Transverse colon (tissue), 4 donors: ENCODE measurements at regions not wholly inside any gene's neighbourhood (a gene's known extent, or its start where the extent isn't known, plus 50 kb on each side); places are given as distances from the start of the nearest gene placed in this dataset.

ENCODE experiments used
- DNase-seq: peaks from one replicate; pipeline ENCODE4 v3.0.0-alpha.2; 2019
- H3K27ac ChIP-seq, 4 donors: fragments of 200-600 bp; sonication (generic); 2 replicates each; pipeline ENCODE4 v1.5.1; 2016 to 2018; ENCODE audit warnings: inconsistent platforms in 4 of 4
- H3K27me3 ChIP-seq: fragments of 200-600 bp; sonication (generic); 2 replicates; pipeline ENCODE4 v1.5.1; 2017; ENCODE audit warnings: inconsistent platforms
- H3K36me3 ChIP-seq, 4 donors: fragments of 200-600 bp; sonication (generic); 2 replicates each; pipeline ENCODE4 v1.5.1; 2017 to 2019; ENCODE audit warnings: inconsistent platforms in 4 of 4
- H3K4me1 ChIP-seq, 4 donors: fragments of 200-600 bp; sonication (generic); 2 replicates each; pipeline ENCODE4 v1.5.1; 2017 to 2020; ENCODE audit warnings: inconsistent platforms in 4 of 4
- H3K4me3 ChIP-seq, 4 donors: fragments of 200-600 bp; sonication (generic); 1 replicate in 1 of 4; 2 replicates in 3 of 4; pipeline versions ENCODE4 v1.5.1 to v1.6.1; 2017 to 2019; ENCODE audit warnings: inconsistent platforms in 4 of 4
- H3K9me3 ChIP-seq, 2 donors: fragments of 200-600 bp; sonication (generic); 2 replicates each; pipeline ENCODE4 v1.5.1; 2017 to 2019; ENCODE audit warnings: inconsistent platforms in 2 of 2
- EP300 ChIP-seq: sonication (generic); formaldehyde crosslinking; IDR thresholded peaks from one replicate; pipeline ENCODE4 v1.6.1; 2017; ENCODE audit warnings: antibody characterized with exemption, low read depth
- POLR2A ChIP-seq: fragments of 450-650 bp; IDR thresholded peaks from one replicate; pipeline ENCODE4 v1.6.1; 2016; ENCODE audit warnings: antibody characterized with exemption, mild to moderate bottlenecking, moderate library complexity
- POLR2AphosphoS5 ChIP-seq, 3 donors: sonication (generic); formaldehyde crosslinking; IDR thresholded peaks; one replicate each; pipeline ENCODE4 v1.6.1; 2016; ENCODE audit warnings: antibody characterized with exemption in 3 of 3
- WGBS, 2 donors: methylation state at CpG; one replicate each; pipeline ENCODE4 v1.1.5; 2018; ENCODE audit warnings: low coverage in 1 of 2; 5-methylcytosine and 5-hydroxymethylcytosine counted together
- in situ Hi-C, 4 donors: fragments of 200-750 bp; cut with MboI; loops; one replicate each; pipeline versions ENCODE4 v1.15.0 to v1.15.1; 2017; ENCODE audit warnings: low sequenced_read_pairs in 3 of 4, low pct_ligation_motif_present in 1 of 4, low pct_unique_long_range_greater_than_20kb in 1 of 4
- intact Hi-C: fragments of 100-400 bp; cut with DNase I; formaldehyde crosslinking; loops from one replicate; pipeline ENCODE4 v1.15.1; 2023; ENCODE audit warnings: low total_unique reads
- TF ChIP-seq, protein P1 (sequence below), 5 experiments: fragments of 200-600 bp in 3 of 5; fragments of 450-650 bp in 2 of 5; sonication (generic) in 3 of 5; IDR thresholded peaks; 1 replicate in 2 of 5; 2 replicates in 3 of 5; pipeline ENCODE4 v1.5.1; 2016 to 2017; ENCODE audit warnings: antibody characterized with exemption in 5 of 5, inconsistent platforms in 3 of 5, mild to moderate bottlenecking in 2 of 5, moderate library complexity in 1 of 5

DNA sequence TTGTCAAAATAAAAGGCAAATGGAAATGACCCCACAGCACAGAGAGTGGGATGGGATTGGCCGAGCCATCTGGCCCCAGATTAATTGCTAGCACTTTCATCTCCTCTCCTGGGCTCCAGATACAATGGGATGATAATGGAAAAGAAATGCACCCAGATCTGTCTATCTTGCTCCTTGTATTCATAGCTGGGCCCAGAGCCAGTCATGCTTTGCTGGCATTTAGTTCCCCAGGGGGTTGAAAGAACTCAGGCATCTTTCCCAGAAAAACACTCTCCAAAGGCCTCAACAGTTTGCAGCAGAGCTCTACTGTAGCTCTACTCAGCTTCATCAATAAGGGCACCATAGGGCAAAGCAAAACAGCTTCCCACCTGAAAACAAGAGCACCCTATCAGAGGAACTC lies 116.0 kb upstream of the FOXA2 start:
- DNase-seq: no peak
- TF ChIP-seq POLR2A: no peak
- TF ChIP-seq, protein P1, sequence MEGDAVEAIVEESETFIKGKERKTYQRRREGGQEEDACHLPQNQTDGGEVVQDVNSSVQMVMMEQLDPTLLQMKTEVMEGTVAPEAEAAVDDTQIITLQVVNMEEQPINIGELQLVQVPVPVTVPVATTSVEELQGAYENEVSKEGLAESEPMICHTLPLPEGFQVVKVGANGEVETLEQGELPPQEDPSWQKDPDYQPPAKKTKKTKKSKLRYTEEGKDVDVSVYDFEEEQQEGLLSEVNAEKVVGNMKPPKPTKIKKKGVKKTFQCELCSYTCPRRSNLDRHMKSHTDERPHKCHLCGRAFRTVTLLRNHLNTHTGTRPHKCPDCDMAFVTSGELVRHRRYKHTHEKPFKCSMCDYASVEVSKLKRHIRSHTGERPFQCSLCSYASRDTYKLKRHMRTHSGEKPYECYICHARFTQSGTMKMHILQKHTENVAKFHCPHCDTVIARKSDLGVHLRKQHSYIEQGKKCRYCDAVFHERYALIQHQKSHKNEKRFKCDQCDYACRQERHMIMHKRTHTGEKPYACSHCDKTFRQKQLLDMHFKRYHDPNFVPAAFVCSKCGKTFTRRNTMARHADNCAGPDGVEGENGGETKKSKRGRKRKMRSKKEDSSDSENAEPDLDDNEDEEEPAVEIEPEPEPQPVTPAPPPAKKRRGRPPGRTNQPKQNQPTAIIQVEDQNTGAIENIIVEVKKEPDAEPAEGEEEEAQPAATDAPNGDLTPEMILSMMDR (IDR thresholded peaks at IDR 0.05): no peak
- no peak for TF ChIP-seq EP300
- no peak for TF ChIP-seq POLR2AphosphoS5 (IDR thresholded peaks at IDR 0.05)
- Histone ChIP-seq H3K4me1 (no peaks in the 10 kb centered on the region), H3K9me3 (no peaks in the 10 kb centered on the region), H3K4me3 (no peak overlapping the region), H3K27ac (no peak overlapping the region), H3K36me3 (no peaks in the 10 kb centered on the region), H3K27me3 (no peaks in the 10 kb centered on the region)
- intact Hi-C loops: no loop called here
- 63% methylated on average over 1 of the region's 1 CpG; no CpG with 5 or more reads in 1 of the 2 donors for WGBS, 2 donors
- in situ Hi-C loops: loop anchor here in 1 of 4 donors (25.0 kb wide), 1 partner anchor 637 kb away; no protein-coding TSS in a partner anchor

DNA sequence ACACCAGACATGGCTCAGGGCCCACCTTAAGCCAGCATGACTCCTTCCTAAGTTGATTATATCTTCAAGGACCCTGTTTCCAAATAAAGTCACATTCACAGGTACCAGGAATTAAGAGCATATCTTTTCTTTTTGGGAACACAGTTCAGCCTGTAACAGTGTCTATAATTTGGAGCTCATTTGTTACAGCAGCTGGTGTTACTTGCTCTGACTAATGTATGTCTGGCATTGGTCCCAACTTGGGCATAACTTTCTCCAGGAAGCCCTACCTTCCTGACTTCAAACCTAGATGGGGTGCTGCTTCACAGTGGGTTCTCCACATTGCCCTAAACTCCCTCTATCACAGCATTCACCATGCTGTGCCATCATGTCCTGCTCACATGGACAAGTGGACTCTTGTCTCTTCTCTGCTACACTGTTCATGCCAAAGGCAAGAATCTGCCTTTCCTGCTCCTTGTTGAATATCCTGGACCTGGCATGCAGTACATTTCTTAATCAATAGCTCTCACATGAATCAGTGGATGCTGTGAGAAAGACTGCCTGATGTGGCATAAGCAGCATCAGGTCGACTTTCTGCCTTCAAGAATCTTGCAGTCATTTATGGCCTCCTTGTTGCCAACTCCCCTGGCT lies 117.4 kb upstream of the FOXA2 start:
- intact Hi-C loops: no loop called here
- H3K27ac ChIP-seq: no peak overlapping the region
- H3K4me1 ChIP-seq: no peaks in the 10 kb centered on the region
- no peak overlapping the region for H3K4me3 ChIP-seq
- H3K27me3 ChIP-seq: no peaks in the 10 kb centered on the region
- no peak for DNase-seq
- H3K9me3 ChIP-seq: no peaks in the 10 kb centered on the region
- WGBS, 2 donors: 67 to 80% methylated on average over 1 of the region's 1 CpG
- no peaks in the 10 kb centered on the region for H3K36me3 ChIP-seq
- TF ChIP-seq POLR2AphosphoS5 (IDR thresholded peaks at IDR 0.05) (no peak), EP300 (no peak), POLR2A (no peak)
- TF ChIP-seq, protein P1 (IDR thresholded peaks at IDR 0.05): no peak
- in situ Hi-C loops: loop anchor here in 1 of 4 donors (25.0 kb wide), 1 partner anchor 636 kb away; no protein-coding TSS in a partner anchor

DNA sequence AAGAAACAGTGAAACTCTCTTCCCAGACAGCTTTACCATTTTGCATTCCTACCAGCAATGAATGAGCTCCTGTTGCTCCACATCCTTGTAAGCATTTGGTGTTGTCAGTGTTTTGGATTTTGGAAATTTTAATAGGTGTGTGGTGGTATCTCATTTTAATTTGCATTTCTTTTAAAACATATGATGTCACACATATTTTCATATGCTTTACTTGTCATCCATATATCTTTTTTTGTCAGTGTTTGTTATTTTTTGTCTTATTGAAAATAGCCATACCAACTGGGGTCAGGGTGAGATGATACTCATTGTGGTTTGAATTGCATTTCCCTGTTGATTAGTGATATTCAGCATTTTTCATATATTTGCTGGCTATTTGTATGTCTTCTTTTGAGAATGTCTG lies 119.5 kb upstream of the FOXA2 start:
- H3K27ac ChIP-seq: no peak overlapping the region
- H3K4me3 ChIP-seq: no peak overlapping the region
- no peaks in the 10 kb centered on the region for H3K36me3 ChIP-seq
- intact Hi-C loops: no loop called here
- H3K4me1 ChIP-seq: no peaks in the 10 kb centered on the region
- H3K9me3 ChIP-seq: no peaks in the 10 kb centered on the region
- no peak for DNase-seq
- H3K27me3 ChIP-seq: no peaks in the 10 kb centered on the region
- in situ Hi-C loops: loop anchor here in 1 of 4 donors (25.0 kb wide), 1 partner anchor 633 kb away; no protein-coding TSS in a partner anchor
- no peak for TF ChIP-seq POLR2AphosphoS5 (IDR thresholded peaks at IDR 0.05)
- TF ChIP-seq EP300: no peak
- TF ChIP-seq, protein P1 (IDR thresholded peaks at IDR 0.05): no peak
- no peak for TF ChIP-seq POLR2A

DNA sequence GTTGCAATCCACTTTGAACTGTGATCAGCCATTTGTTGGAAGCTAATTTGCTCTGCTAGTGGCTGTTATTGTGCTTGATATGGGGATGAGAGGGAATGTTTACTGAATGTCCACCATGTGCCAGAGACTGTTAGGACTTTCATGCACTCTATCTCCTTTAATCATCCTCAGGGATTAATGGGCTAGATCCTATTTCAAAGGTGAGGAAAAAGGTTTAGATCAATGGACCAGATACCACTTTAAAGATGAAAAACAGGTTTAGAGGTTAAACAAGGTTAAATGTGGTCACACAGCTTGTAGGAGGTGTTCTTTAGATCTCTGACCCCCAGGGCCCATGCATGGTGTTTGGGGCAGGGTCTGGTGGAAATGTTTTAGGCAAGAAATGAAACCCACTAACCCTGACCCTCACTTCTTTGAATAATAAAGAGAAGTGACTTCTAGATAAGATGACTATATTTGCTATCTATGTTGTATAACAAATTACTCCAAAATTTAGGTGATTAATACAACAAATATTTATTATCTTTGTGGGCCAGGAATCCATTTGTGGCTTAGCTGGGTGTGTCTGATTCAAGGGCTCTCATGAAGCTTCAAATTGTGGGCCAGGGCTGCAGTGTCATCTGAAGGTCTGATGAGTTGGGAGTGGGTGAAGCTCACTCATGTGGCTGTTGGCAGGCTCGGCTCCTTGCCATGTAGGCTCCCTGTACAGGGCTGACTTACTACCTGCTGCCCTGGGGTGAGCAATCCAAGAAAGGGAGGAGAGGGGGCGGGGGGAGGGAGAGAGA lies 127.8 kb upstream of the FOXA2 start:
- H3K4me1 ChIP-seq: peaks cover 0 to 5% (median 2%) of the 10 kb centered on the region in 4 donors
- no peak for TF ChIP-seq POLR2A
- no peak for TF ChIP-seq EP300
- TF ChIP-seq, protein P1 (IDR thresholded peaks at IDR 0.05): no peak
- TF ChIP-seq POLR2AphosphoS5 (IDR thresholded peaks at IDR 0.05): no peak
- 71% methylated on average over 2 of the region's 2 CpGs; no CpG with 5 or more reads in 1 of the 2 donors for WGBS, 2 donors
- H3K27ac ChIP-seq: no peak overlapping the region
- H3K9me3 ChIP-seq: no peaks in the 10 kb centered on the region
- intact Hi-C loops: loop anchor here (10.0 kb wide), 1 partner anchor 613 kb away; no protein-coding TSS in a partner anchor
- DNase-seq: no peak
- H3K36me3 ChIP-seq: no peaks in the 10 kb centered on the region
- in situ Hi-C loops: loop anchor here in 1 of 4 donors (25.0 kb wide), 1 partner anchor 625 kb away; no protein-coding TSS in a partner anchor
- H3K4me3 ChIP-seq: no peak overlapping the region
- H3K27me3 ChIP-seq: no peaks in the 10 kb centered on the region
